GM18517 (cell line): ENCODE measurements at regions not wholly inside any gene's neighbourhood (a gene's known extent, or its start where the extent isn't known, plus 50 kb on each side); places are given as distances from the start of the nearest gene placed in this dataset.
"Not testable (repeated sequence)": the region's sequence is repeated elsewhere in the genome, so short reads cannot be mapped to it uniquely, and the experiment has no call there.

ENCODE experiments used
- ATAC-seq: cut with Tn5 transposase; IDR thresholded peaks from one replicate; pipeline ENCODE4 v1.9.1; 2021; ENCODE audit warnings: mild to moderate bottlenecking, moderate library complexity; ENCODE audit not compliant: unreplicated experiment

DNA sequence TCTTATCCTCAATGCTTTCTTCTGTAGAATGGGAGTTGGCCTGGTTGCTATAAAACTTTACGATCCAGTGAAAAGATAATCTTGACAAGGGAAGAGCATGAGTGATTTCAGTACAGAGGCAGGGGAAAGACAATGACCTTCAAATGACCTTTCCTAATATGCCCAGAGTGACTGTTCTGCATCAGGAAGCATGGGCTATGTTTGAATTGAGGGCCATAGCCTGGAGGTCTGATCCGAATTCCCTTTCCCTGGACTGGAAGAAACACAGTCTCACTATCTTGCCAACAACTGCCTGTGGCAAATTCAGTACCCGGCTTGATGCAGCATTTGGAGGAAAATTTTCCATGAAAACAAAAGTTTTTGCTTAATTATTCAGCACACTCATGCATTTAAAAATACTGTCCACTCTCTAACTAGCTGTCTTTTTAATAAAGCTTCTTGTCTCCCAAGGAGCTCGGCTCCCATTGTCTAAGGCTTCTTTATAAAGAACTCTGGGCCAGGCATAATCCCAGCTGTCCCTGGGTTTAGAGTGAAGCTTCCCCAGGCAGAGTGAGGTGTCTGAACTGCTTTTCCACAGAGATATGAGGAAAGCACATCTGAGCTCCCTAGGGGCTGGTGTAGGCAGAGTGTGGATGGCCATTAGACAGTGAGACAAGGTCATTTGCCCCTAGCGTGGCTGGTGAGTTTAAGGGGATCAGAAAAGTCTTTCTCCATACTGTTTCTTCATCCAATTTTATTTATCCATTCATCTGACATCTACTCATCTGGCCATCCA lies 132.7 kb upstream of the CADM1 start:
- ATAC-seq: no peak

GRCh38 chr11:115633977-115634376 lies 129.8 kb upstream of the CADM1 start:
- not testable (repeated sequence) for ATAC-seq

GRCh38 chr11:115632061-115632460 lies 127.8 kb upstream of the CADM1 start:
- no peak for ATAC-seq

GRCh38 chr11:115631609-115632008 lies 127.4 kb upstream of the CADM1 start:
- no peak for ATAC-seq

DNA sequence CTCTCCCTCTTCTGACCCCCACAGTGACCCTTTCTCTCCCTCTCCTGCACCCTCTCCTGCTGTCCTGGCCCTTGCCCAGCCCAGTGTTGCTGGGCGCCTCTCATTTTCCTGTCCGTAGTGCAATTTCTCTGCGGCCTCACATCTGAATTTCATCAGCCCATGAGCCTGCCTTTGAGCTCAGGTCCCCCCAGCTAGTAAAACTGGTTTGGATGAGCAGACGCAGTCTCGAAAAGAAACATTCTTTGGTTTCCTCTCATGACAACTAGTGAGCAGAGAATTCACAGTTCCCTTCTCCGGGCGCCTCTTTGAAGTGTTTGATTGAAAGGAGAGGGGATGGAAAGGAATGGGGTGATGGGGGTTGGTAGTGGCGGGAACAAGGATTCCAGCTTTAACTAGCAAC lies 126.0 kb upstream of the CADM1 start:
- no peak for ATAC-seq

- no peak for ATAC-seq
These were observed 125.3 kb upstream of the CADM1 start for GRCh38 chr11:115629456-115630015.

- ATAC-seq: no peak
These were observed 123.6 kb upstream of the CADM1 start for GRCh38 chr11:115627666-115628460.

- ATAC-seq: no peak
These were observed 122.9 kb upstream of the CADM1 start for GRCh38 chr11:115627071-115627470.

GRCh38 chr11:115626414-115626813 lies 122.2 kb upstream of the CADM1 start:
- ATAC-seq: no peak

DNA sequence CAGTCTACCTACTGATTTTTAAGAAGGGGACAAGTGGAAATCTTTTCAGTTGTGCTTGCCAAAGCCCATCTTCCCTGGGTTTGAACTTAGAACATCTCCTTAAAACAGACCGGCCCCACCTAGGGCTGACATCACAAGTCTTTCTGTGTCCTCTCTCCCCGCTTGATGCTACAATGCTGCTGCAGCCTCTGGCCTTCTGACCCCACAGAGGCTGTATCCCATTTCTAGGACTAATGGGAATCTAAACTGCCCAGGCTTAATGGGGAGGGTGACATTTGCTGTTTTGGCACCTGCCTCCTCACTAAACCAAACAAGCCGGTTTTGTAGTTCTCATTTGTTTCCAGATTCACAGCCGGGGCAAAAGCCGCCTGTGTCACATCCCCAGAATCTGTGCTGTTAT lies 121.3 kb upstream of the CADM1 start:
- no peak for ATAC-seq

GRCh38 chr11:115624065-115624464 lies 119.8 kb upstream of the CADM1 start:
- ATAC-seq: no peak

DNA sequence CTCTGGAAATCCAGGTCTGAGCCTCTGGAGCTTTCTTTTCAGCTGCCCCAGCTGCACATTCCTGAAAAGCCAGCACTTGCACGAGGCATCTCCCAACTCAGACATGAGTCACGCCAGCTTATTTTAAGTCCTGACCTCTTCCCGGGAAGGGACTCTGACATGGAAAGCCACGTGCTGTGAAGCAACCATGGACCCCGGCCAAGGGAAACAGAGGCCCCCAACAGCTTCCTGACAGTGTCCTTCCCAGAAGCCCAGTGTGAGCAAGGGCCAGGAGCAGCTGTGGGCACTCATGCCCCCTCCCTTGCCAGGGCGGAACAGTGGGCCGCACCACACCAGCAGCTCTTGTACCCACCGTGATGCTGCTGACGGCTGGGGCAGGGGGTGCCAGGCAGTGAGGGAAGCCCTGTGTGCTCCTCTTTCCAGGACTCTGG lies 118.8 kb upstream of the CADM1 start:
- no peak for ATAC-seq

- no peak for ATAC-seq
These were observed 114.2 kb upstream of the CADM1 start for GRCh38 chr11:115618428-115618827.

DNA sequence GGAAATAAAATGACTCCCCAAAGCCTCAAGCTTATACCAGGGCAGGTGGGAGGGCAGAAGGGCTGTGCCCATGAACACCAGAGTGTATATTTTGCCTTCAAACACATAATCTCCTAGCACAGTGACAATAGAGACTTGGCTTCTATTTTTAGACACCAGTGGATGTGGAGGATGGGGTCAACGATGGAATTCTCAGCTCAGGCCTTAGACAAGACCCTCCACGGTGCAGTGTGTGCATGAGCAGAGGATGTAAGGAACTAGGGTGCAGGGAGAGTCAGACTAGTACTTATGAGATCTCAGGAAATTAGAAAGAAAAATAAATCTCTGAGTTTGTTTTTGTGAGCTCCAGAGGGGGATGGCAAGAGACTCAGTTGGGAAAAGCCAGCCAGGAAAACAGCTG lies 113.6 kb upstream of the CADM1 start:
- no peak for ATAC-seq

- ATAC-seq: no peak
These were observed 112.8 kb upstream of the CADM1 start for GRCh38 chr11:115616971-115617370.

- ATAC-seq: no peak
These were observed 109.9 kb upstream of the CADM1 start for GRCh38 chr11:115613986-115614632.

- no peak for ATAC-seq
These were observed 108.8 kb upstream of the CADM1 start for GRCh38 chr11:115613004-115613403.

GRCh38 chr11:115612046-115612730 lies 108.0 kb upstream of the CADM1 start:
- no peak for ATAC-seq

- ATAC-seq: no peak
These were observed 107.1 kb upstream of the CADM1 start for GRCh38 chr11:115611343-115611742.

GRCh38 chr11:115610908-115611307 lies 106.7 kb upstream of the CADM1 start:
- no peak for ATAC-seq

DNA sequence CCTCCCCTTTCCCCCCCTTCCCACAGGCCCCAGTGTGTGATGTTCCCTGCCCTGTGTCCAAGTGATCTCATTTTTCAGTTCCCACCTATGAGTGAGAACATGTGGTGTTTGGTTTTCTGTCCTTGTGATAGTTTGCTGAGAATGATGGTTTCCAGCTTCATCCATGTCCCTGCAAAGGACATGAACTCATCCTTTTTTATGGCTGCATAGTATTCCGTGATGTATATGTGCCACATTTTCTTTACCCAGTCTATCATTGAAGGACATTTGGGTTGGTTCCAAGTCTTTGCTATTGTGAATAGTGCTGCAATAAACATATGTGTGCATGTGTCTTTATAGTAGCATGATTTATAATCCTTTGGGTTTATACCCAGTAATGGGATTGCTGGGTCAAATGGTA lies 106.0 kb upstream of the CADM1 start:
- ATAC-seq: not testable (repeated sequence)
